Neural cell (in vitro differentiated cells): ENCODE measurements at regions not wholly inside any gene's neighbourhood (a gene's known extent, or its start where the extent isn't known, plus 50 kb on each side); places are given as distances from the start of the nearest gene placed in this dataset.
"Not testable (repeated sequence)": the region's sequence is repeated elsewhere in the genome, so short reads cannot be mapped to it uniquely, and the experiment has no call there.

Source experiments
- H2AFZ ChIP-seq: fragments of 200-600, 300-800 bp; sonication (generic), shearing (Covaris generic); 2 replicates; pipeline ENCODE4 v1.6.0; 2014; ENCODE audit warnings: low read depth, mild to moderate bottlenecking, antibody characterized with exemption, low read length, moderate library complexity
- H3F3A ChIP-seq: fragments of 200-600 bp; shearing (Covaris generic); 2 replicates; pipeline ENCODE4 v1.6.1; 2016; ENCODE audit warnings: mild to moderate bottlenecking, moderate library complexity, mixed read lengths, antibody characterized with exemption, low read length; ENCODE audit not compliant: insufficient read depth, poor library complexity, severe bottlenecking
- H3K27ac ChIP-seq: fragments of 200-600, 300-800 bp; sonication (generic), shearing (Covaris generic); 2 replicates; pipeline ENCODE4 v1.5.1; 2014; ENCODE audit warnings: mild to moderate bottlenecking, low read length, moderate library complexity
- H3K27me3 ChIP-seq: fragments of 300-800, 200-600 bp; sonication (generic), shearing (Covaris generic); 2 replicates; pipeline ENCODE4 v1.6.0; 2014; ENCODE audit warnings: mild to moderate bottlenecking, low read depth, low read length, moderate library complexity; ENCODE audit not compliant: insufficient read depth
- H3K36me3 ChIP-seq: fragments of 300-800, 200-600 bp; sonication (generic), shearing (Covaris generic); 2 replicates; pipeline ENCODE4 v1.5.1; 2014; ENCODE audit warnings: mild to moderate bottlenecking, antibody characterized with exemption, low read length, moderate library complexity; ENCODE audit not compliant: insufficient read depth
- H3K4me2 ChIP-seq: fragments of 300-800, 200-600 bp; sonication (generic), shearing (Covaris generic); 2 replicates; pipeline ENCODE4 v1.6.0; 2014; ENCODE audit warnings: mild to moderate bottlenecking, low read length
- H3K4me3 ChIP-seq: fragments of 300-800, 200-600 bp; sonication (generic), shearing (Covaris generic); 2 replicates; pipeline ENCODE4 v1.5.1; 2014; ENCODE audit warnings: mild to moderate bottlenecking, low read length, moderate library complexity
- H3K79me2 ChIP-seq: fragments of 200-600 bp; shearing (Covaris generic); replicated peaks from 2 replicates; pipeline ENCODE4 v1.6.0; 2014; ENCODE audit warnings: mild to moderate bottlenecking, low read length, moderate library complexity; ENCODE audit not compliant: insufficient read depth
- H3K9ac ChIP-seq: fragments of 300-800, 200-600 bp; sonication (generic), shearing (Covaris generic); 2 replicates; pipeline ENCODE4 v1.6.1; 2016; ENCODE audit warnings: mild to moderate bottlenecking, low read length, mixed read lengths
- H3K9me2 ChIP-seq: fragments of 200-600 bp; shearing (Covaris generic); 2 replicates; pipeline ENCODE4 v1.6.1; 2016; ENCODE audit warnings: mild to moderate bottlenecking, low read length, mixed read lengths; ENCODE audit not compliant: insufficient read depth
- H3K9me3 ChIP-seq: fragments of 200-600, 300-800 bp; sonication (generic), shearing (Covaris generic); 2 replicates; pipeline ENCODE4 v1.6.1; 2016; ENCODE audit warnings: mild to moderate bottlenecking, mixed run types, low read length, moderate library complexity, mixed read lengths
- H4K20me1 ChIP-seq: fragments of 200-600 bp; shearing (Covaris generic); 2 replicates; pipeline ENCODE4 v1.6.1; 2016; ENCODE audit warnings: mild to moderate bottlenecking, mixed run types; ENCODE audit not compliant: insufficient read depth
- EP300 ChIP-seq: fragments of 450-650 bp; conservative IDR thresholded peaks from 2 replicates; pipeline ENCODE4 v1.6.1; 2014; ENCODE audit warnings: antibody characterized with exemption, mild to moderate bottlenecking, moderate library complexity; ENCODE audit not compliant: poor library complexity, severe bottlenecking
- EZH2 ChIP-seq: fragments of 200-600, 300-800 bp; shearing (Covaris generic), sonication (generic); IDR thresholded peaks from 2 replicates; pipeline ENCODE4 v1.6.1; 2014; ENCODE audit warnings: antibody characterized with exemption, low read length, borderline replicate concordance, mild to moderate bottlenecking; ENCODE audit not compliant: insufficient read depth, poor library complexity, severe bottlenecking
- MXI1 ChIP-seq: fragments of 450-650 bp; conservative IDR thresholded peaks from 2 replicates; pipeline ENCODE4 v1.6.1; 2014; ENCODE audit warnings: antibody characterized with exemption, mild to moderate bottlenecking; ENCODE audit not compliant: poor library complexity, severe bottlenecking
- POLR2AphosphoS5 ChIP-seq: IDR thresholded peaks from 2 replicates; pipeline ENCODE4 v1.6.1; 2012
- RAD21 ChIP-seq: fragments of 450-650 bp; conservative IDR thresholded peaks from 2 replicates; pipeline ENCODE4 v1.6.1; 2014; ENCODE audit warnings: antibody characterized with exemption, mild to moderate bottlenecking, moderate library complexity
- SMC3 ChIP-seq: fragments of 450-650 bp; conservative IDR thresholded peaks from 2 replicates; pipeline ENCODE4 v1.6.1; 2014; ENCODE audit warnings: antibody characterized with exemption, mild to moderate bottlenecking, moderate library complexity; ENCODE audit not compliant: poor library complexity
- TAF1 ChIP-seq: IDR thresholded peaks from 2 replicates; pipeline ENCODE4 v1.6.1; 2012; ENCODE audit warnings: low read depth
- TF ChIP-seq, protein P1 (sequence below): IDR thresholded peaks from 2 replicates; pipeline ENCODE4 v1.6.1; 2012; ENCODE audit warnings: borderline replicate concordance
- TF ChIP-seq, protein P2 (sequence below): fragments of 450-650 bp; IDR thresholded peaks from 2 replicates; pipeline ENCODE4 v1.5.1; 2014; ENCODE audit warnings: antibody characterized with exemption, mild to moderate bottlenecking, moderate library complexity; ENCODE audit not compliant: poor library complexity, severe bottlenecking

DNA sequence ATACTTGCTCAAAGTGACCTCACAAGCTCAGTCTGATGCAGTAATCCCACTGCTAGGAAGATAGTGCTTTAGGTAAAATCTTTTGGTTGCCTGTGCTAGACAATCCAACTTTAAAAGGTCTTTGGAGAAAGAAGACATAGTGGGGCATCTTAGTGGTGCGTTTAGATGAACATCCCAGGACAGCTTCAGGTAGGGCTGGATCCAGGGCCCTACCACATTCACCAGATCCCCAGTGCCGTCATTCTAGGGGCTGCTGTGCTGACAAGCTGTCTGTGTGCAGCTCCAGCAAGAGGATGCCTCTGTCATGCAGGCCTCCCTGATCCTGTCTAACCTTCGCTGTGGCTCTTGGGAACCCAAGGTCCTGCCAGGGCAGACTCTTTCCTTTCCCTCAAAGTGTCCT is 100.7 kb upstream of the EIF5 start (continued):
- TF ChIP-seq RAD21 = no peak

DNA sequence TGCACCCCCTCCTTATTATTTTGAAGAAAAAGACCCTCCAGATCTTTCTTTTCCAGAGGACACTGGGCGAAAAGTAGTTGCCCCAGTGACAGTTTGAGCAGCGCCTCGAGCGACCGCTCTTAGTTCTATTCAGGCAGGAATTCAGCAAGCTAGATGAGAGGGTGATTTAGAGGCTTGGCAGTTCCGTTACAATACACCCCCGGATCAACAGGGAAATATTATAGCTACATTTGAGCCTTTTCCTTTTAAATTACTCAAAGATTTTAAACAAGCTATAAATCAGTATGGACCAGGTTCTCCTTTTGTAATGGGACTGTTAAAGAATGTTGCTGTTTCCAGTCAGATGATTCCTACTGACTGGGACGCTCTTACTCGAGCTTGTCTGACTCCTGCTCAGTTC is 99.2 kb upstream of the EIF5 start:
- H3K4me3 ChIP-seq, H3K27me3 ChIP-seq, H3K9me3 ChIP-seq, H3K27ac ChIP-seq, H2AFZ ChIP-seq, H3K36me3 ChIP-seq, H3K79me2 ChIP-seq, H4K20me1 ChIP-seq, H3K9ac ChIP-seq, H3F3A ChIP-seq, H3K9me2 ChIP-seq, H3K4me2 ChIP-seq: not testable (repeated sequence)

DNA sequence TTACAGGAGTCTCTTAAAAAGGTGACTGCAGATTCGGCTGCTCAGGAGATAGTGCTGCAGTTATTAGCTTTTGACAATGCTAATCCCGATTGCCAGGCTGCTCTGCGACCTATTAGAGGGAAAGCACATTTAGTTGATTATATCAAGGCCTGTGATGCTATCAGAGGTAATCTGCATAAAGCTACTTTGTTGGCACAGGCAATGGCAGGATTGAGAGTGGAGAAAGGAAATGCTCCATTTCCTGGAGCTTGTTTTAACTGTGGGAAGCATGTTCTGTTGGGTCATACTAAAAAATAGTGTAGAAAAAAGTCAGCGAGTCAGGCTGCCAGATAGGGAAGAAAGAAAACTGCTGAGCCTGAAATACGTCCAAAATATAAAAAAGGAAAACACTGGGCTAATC is 98.5 kb upstream of the EIF5 start:
- H3K27me3 ChIP-seq, H3F3A ChIP-seq, H3K9me3 ChIP-seq, H3K4me3 ChIP-seq, H3K4me2 ChIP-seq, H3K27ac ChIP-seq, H4K20me1 ChIP-seq, H3K9me2 ChIP-seq, H3K36me3 ChIP-seq, H2AFZ ChIP-seq, H3K9ac ChIP-seq, H3K79me2 ChIP-seq: not testable (repeated sequence)

DNA sequence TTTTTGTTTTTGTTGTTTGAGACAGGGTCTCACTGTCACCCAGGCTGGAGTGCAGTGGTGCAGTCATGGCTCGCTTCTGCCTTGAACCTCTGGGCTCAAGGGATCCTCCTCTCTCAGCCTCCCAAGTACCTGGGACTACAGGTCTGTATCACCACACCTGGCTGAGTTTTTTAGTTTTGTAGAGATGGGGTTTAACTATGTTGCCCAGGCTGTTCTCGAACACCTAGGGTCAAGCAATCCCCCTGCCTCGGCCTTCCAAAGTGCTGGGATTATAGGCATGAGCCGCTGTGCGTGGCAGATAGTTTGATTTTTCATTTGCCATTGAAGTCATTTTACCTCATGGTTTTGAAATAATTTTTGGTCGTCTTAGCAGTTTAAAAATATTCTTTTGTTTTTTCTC is 94.3 kb upstream of the EIF5 start:
- TF ChIP-seq RAD21 (no peak), EP300 (no peak), TAF1 (no peak), SMC3 (no peak), POLR2AphosphoS5 (no peak), EZH2 (no peak), MXI1 (no peak)
- TF ChIP-seq, protein P1, sequence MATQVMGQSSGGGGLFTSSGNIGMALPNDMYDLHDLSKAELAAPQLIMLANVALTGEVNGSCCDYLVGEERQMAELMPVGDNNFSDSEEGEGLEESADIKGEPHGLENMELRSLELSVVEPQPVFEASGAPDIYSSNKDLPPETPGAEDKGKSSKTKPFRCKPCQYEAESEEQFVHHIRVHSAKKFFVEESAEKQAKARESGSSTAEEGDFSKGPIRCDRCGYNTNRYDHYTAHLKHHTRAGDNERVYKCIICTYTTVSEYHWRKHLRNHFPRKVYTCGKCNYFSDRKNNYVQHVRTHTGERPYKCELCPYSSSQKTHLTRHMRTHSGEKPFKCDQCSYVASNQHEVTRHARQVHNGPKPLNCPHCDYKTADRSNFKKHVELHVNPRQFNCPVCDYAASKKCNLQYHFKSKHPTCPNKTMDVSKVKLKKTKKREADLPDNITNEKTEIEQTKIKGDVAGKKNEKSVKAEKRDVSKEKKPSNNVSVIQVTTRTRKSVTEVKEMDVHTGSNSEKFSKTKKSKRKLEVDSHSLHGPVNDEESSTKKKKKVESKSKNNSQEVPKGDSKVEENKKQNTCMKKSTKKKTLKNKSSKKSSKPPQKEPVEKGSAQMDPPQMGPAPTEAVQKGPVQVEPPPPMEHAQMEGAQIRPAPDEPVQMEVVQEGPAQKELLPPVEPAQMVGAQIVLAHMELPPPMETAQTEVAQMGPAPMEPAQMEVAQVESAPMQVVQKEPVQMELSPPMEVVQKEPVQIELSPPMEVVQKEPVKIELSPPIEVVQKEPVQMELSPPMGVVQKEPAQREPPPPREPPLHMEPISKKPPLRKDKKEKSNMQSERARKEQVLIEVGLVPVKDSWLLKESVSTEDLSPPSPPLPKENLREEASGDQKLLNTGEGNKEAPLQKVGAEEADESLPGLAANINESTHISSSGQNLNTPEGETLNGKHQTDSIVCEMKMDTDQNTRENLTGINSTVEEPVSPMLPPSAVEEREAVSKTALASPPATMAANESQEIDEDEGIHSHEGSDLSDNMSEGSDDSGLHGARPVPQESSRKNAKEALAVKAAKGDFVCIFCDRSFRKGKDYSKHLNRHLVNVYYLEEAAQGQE = no peak
- TF ChIP-seq, protein P2, sequence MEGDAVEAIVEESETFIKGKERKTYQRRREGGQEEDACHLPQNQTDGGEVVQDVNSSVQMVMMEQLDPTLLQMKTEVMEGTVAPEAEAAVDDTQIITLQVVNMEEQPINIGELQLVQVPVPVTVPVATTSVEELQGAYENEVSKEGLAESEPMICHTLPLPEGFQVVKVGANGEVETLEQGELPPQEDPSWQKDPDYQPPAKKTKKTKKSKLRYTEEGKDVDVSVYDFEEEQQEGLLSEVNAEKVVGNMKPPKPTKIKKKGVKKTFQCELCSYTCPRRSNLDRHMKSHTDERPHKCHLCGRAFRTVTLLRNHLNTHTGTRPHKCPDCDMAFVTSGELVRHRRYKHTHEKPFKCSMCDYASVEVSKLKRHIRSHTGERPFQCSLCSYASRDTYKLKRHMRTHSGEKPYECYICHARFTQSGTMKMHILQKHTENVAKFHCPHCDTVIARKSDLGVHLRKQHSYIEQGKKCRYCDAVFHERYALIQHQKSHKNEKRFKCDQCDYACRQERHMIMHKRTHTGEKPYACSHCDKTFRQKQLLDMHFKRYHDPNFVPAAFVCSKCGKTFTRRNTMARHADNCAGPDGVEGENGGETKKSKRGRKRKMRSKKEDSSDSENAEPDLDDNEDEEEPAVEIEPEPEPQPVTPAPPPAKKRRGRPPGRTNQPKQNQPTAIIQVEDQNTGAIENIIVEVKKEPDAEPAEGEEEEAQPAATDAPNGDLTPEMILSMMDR = no peak
- Histone ChIP-seq H3K27me3 (no peaks in the 10 kb centered on the region), H3K4me3 (no peak overlapping the region), H3K27ac (no peak overlapping the region), H3K36me3 (no peaks in the 10 kb centered on the region), H2AFZ (no peak overlapping the region), H3K4me2 (no peak overlapping the region), H3K79me2 (no peaks in the 10 kb centered on the region), H3K9ac (no peak overlapping the region), H3F3A (no peaks in the 10 kb centered on the region), H4K20me1 (no peaks in the 10 kb centered on the region), H3K9me3 (no peaks in the 10 kb centered on the region), H3K9me2 (no peaks in the 10 kb centered on the region)
